ENCODE measurements at regions not wholly inside any gene's neighbourhood (a gene's known extent, or its start where the extent isn't known, plus 50 kb on each side); places are given as distances from the start of the nearest gene placed in this dataset.

GRCh38 chr3:56896357-56896756 is 94.6 kb upstream of the ARHGEF3 start:
- no peak overlapping the region for H3K27ac Mint-ChIP-seq
- H3K4me3 Mint-ChIP-seq, result no peak overlapping the region
- DNase-seq (ENCODE audit: low spot score) (no peak), ATAC-seq (no peak)
- ChIA-PET POLR2A (no interaction called here), CTCF (interaction anchor here (0.6 kb wide), 1 partner anchor 24 kb away, joined by 5 read pairs; no protein-coding TSS in a partner anchor)
- peaks cover 3% of the 10 kb centered on the region; the same call in 1 of the 2 replicates for H3K9me3 Mint-ChIP-seq
- H3K4me1 Mint-ChIP-seq, result peaks cover 3% of the 10 kb centered on the region; the same call in 1 of the 2 replicates
- H3K36me3 Mint-ChIP-seq, result no peaks in the 10 kb centered on the region
- no peak for TF ChIP-seq ATF2 (CRISPR knock-in tag; IDR thresholded peaks at IDR 0.05; ENCODE audit: borderline replicate concordance, low read depth)
- TF ChIP-seq FOXK1 (CRISPR knock-in tag; IDR thresholded peaks at IDR 0.05), result no peak
- TF ChIP-seq MAX (CRISPR knock-in tag; IDR thresholded peaks at IDR 0.05), result no peak
- no peak for TF ChIP-seq NR1H2 (CRISPR knock-in tag; IDR thresholded peaks at IDR 0.05)
- TF ChIP-seq ZNF281 (CRISPR knock-in tag; IDR thresholded peaks at IDR 0.05), result no peak
- TF ChIP-seq EMX1 (CRISPR knock-in tag; IDR thresholded peaks at IDR 0.05), result no peak
- no peak for TF ChIP-seq JAZF1 (CRISPR knock-in tag; IDR thresholded peaks at IDR 0.05)
- TF ChIP-seq ETV6 (CRISPR knock-in tag; IDR thresholded peaks at IDR 0.05), result no peak
- TF ChIP-seq RELA (CRISPR knock-in tag; IDR thresholded peaks at IDR 0.05; ENCODE audit: borderline replicate concordance), result no peak
- TF ChIP-seq JUN (CRISPR knock-in tag; IDR thresholded peaks at IDR 0.05), result no peak
- TF ChIP-seq ZNF138 (CRISPR knock-in tag; conservative IDR thresholded peaks at IDR 0.05), result no peak
- no peaks in the 10 kb centered on the region for H3K27me3 Mint-ChIP-seq (ENCODE audit: low read depth)

GRCh38 chr3:56894881-56895431 is 93.2 kb upstream of the ARHGEF3 start:
- peaks cover 3% of the 10 kb centered on the region; the same call in 1 of the 2 replicates for H3K9me3 Mint-ChIP-seq

More at GRCh38 chr3:56894881-56895431, 93.2 kb upstream of the ARHGEF3 start:
- Mint-ChIP-seq H3K4me3 (no peak overlapping the region), H3K27ac (no peak overlapping the region), H3K27me3 (ENCODE audit: low read depth) (no peaks in the 10 kb centered on the region), H3K4me1 (peaks cover 3% of the 10 kb centered on the region; the same call in 1 of the 2 replicates), H3K36me3 (no peaks in the 10 kb centered on the region)
- TF ChIP-seq ZNF121 (CRISPR knock-in tag; IDR thresholded peaks at IDR 0.05) (no peak), IRF2 (CRISPR knock-in tag; IDR thresholded peaks at IDR 0.05; ENCODE audit: borderline replicate concordance, low read depth) (no peak), JAZF1 (CRISPR knock-in tag; IDR thresholded peaks at IDR 0.05) (no peak), TP53 (CRISPR knock-in tag; IDR thresholded peaks at IDR 0.05) (no peak), ERG (CRISPR knock-in tag; IDR thresholded peaks at IDR 0.05) (no peak), CREB1 (CRISPR knock-in tag; IDR thresholded peaks at IDR 0.05) (no peak), ZNF281 (CRISPR knock-in tag; IDR thresholded peaks at IDR 0.05) (no peak), CBFB (CRISPR knock-in tag; IDR thresholded peaks at IDR 0.05; ENCODE audit: low read depth) (no peak), NR2C2 (CRISPR knock-in tag; IDR thresholded peaks at IDR 0.05) (no peak), USF2 (CRISPR knock-in tag; IDR thresholded peaks at IDR 0.05) (no peak), E2F1 (CRISPR knock-in tag; IDR thresholded peaks at IDR 0.05) (no peak), SMAD4 (CRISPR knock-in tag; IDR thresholded peaks at IDR 0.05) (no peak)
- ATAC-seq (no peak), DNase-seq (ENCODE audit: low spot score) (no peak)
- ChIA-PET CTCF (no interaction called here), POLR2A (no interaction called here)
